Keratinocyte (primary cell): ENCODE measurements at regions not wholly inside any gene's neighbourhood (a gene's known extent, or its start where the extent isn't known, plus 50 kb on each side); places are given as distances from the start of the nearest gene placed in this dataset.
A peak's percentile ranks its signal among the peaks of the same experiment; 100 is the strongest.

Source experiments
- DNase-seq: peaks from one replicate; pipeline ENCODE4 v3.0.0-alpha.2; 2011; ENCODE audit warnings: low read depth, missing footprints, low spot score
- FAIRE-seq: peaks from 2 replicates; lab custom pipeline; 2011; peaks lifted over from hg19 to GRCh38; lab: Jason Lieb, UNC
- H2AFZ ChIP-seq: 2 replicates; pipeline ENCODE4 v1.6.0; 2012; ENCODE audit warnings: low read length, control low read depth, inconsistent platforms; ENCODE audit not compliant: control insufficient read depth
- H3K27ac ChIP-seq: 2 replicates; pipeline ENCODE4 v1.5.1; 2011; ENCODE audit warnings: low read length; ENCODE audit not compliant: control insufficient read depth, insufficient read depth
- H3K27me3 ChIP-seq: 3 replicates; pipeline ENCODE4 v1.6.0; 2011; ENCODE audit warnings: low read length; ENCODE audit not compliant: control insufficient read depth, insufficient read depth; ENCODE audit errors: extremely low read depth
- H3K36me3 ChIP-seq, 2 experiments: 2 replicates in 1 of 2; 3 replicates in 1 of 2; pipeline ENCODE4 v1.5.1; 2011; ENCODE audit warnings: low read length in 2 of 2, mild to moderate bottlenecking in 1 of 2; ENCODE audit not compliant: control insufficient read depth in 2 of 2, insufficient read depth in 2 of 2; ENCODE audit errors: extremely low read depth in 1 of 2
- H3K4me1 ChIP-seq: 3 replicates; pipeline ENCODE4 v1.5.1; 2011; ENCODE audit warnings: low read length; ENCODE audit not compliant: control insufficient read depth, insufficient read depth; ENCODE audit errors: extremely low read depth
- H3K4me2 ChIP-seq: 3 replicates; pipeline ENCODE4 v1.6.0; 2011; ENCODE audit warnings: low read depth, low read length; ENCODE audit not compliant: control insufficient read depth, insufficient read depth; ENCODE audit errors: extremely low read depth
- H3K4me3 ChIP-seq, 3 experiments: fragments of 200-600 bp in 1 of 3; sonication (generic) in 1 of 3; 2 replicates in 2 of 3; 3 replicates in 1 of 3; pipeline ENCODE4 v1.5.1; 2011 to 2016; ENCODE audit warnings: low read length in 3 of 3, mild to moderate bottlenecking in 3 of 3, control low read depth in 2 of 3, inconsistent platforms in 1 of 3, low read depth in 1 of 3, mixed read lengths in 1 of 3, mixed run types in 1 of 3, moderate library complexity in 1 of 3; ENCODE audit not compliant: control insufficient read depth in 2 of 3, insufficient read depth in 2 of 3; ENCODE audit errors: extremely low read depth in 1 of 3
- H3K79me2 ChIP-seq: 2 replicates; pipeline ENCODE4 v1.6.0; 2012; ENCODE audit warnings: low read length; ENCODE audit not compliant: control insufficient read depth, insufficient read depth
- H3K9ac ChIP-seq: 3 replicates; pipeline ENCODE4 v1.6.0; 2011; ENCODE audit warnings: low read length; ENCODE audit not compliant: control insufficient read depth, insufficient read depth; ENCODE audit errors: extremely low read depth
- H3K9me1 ChIP-seq: 3 replicates; pipeline ENCODE4 v1.6.0; 2011; ENCODE audit warnings: low read length; ENCODE audit not compliant: control insufficient read depth, insufficient read depth; ENCODE audit errors: extremely low read depth
- H3K9me3 ChIP-seq: 2 replicates; pipeline ENCODE4 v1.5.1; 2012; ENCODE audit warnings: low read depth, low read length; ENCODE audit not compliant: control insufficient read depth
- H4K20me1 ChIP-seq: 3 replicates; pipeline ENCODE4 v1.6.0; 2011; ENCODE audit warnings: low read length; ENCODE audit not compliant: control insufficient read depth, insufficient read depth; ENCODE audit errors: extremely low read depth
- EZH2 ChIP-seq: IDR thresholded peaks from one replicate; pipeline ENCODE4 v1.6.1; 2012; ENCODE audit warnings: inconsistent platforms, mild to moderate bottlenecking, low read length, moderate library complexity
- dilution Hi-C: fragments of 300-500 bp; cut with MboI; formaldehyde crosslinking; loops from one replicate; pipeline ENCODE4 v1.7.0; 2020; ENCODE audit warnings: low sequenced_read_pairs; ENCODE audit not compliant: extremely low pct_ligation_motif_present
- TF ChIP-seq, protein P1 (sequence below), 3 experiments: IDR thresholded peaks in 1 of 3; conservative IDR thresholded peaks in 1 of 3; optimal IDR thresholded peaks in 1 of 3; 2 replicates in 2 of 3; 3 replicates in 1 of 3; pipeline versions ENCODE3 to v1.5.1; 2011; ENCODE audit warnings: low read length in 3 of 3, mild to moderate bottlenecking in 3 of 3, moderate library complexity in 2 of 3, control low read depth in 1 of 3, inconsistent platforms in 1 of 3; ENCODE audit not compliant: insufficient read depth in 2 of 3; ENCODE audit errors: extremely low read depth in 1 of 3

DNA sequence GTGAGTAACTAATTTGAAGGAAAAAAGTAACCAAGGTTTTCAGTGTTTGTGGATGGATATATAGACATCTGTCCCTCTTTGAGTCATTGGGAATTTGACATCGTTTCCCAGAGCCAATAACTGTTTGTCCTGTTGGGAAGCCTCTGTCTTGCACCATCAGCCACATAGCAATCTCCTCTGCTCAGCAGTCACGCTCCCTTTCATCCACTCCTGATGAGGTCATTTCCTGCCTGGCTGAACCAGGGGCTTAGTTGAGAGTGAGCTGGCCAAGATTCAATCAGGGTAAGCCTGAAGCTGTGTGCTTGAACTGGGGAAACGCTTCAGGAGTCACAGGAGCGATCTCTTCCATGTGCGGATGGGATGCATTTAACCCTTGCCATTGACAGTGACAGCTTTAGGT is 121.5 kb upstream of the FOXQ1 start:
- Histone ChIP-seq H3K79me2 (no peaks in the 10 kb centered on the region), H3K9me1 (no peaks in the 10 kb centered on the region), H4K20me1 (no peaks in the 10 kb centered on the region), H3K27ac (peak overlapping the region; percentile 31), H3K27me3 (no peaks in the 10 kb centered on the region), H3K36me3 (no peaks in the 10 kb centered on the region), H3K4me3 (no peak overlapping the region), H2AFZ (no peak overlapping the region), H3K4me2 (no peak overlapping the region), H3K9me3 (no peaks in the 10 kb centered on the region), H3K9ac (no peak overlapping the region), H3K4me1 (peaks cover 30% of the 10 kb centered on the region)
- no peak for DNase-seq
- FAIRE-seq, result peak; percentile 70
- TF ChIP-seq EZH2, result no peak
- TF ChIP-seq, protein P1, sequence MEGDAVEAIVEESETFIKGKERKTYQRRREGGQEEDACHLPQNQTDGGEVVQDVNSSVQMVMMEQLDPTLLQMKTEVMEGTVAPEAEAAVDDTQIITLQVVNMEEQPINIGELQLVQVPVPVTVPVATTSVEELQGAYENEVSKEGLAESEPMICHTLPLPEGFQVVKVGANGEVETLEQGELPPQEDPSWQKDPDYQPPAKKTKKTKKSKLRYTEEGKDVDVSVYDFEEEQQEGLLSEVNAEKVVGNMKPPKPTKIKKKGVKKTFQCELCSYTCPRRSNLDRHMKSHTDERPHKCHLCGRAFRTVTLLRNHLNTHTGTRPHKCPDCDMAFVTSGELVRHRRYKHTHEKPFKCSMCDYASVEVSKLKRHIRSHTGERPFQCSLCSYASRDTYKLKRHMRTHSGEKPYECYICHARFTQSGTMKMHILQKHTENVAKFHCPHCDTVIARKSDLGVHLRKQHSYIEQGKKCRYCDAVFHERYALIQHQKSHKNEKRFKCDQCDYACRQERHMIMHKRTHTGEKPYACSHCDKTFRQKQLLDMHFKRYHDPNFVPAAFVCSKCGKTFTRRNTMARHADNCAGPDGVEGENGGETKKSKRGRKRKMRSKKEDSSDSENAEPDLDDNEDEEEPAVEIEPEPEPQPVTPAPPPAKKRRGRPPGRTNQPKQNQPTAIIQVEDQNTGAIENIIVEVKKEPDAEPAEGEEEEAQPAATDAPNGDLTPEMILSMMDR (optimal IDR thresholded peaks at IDR 0.05 in 1 of 3, IDR thresholded peaks at IDR 0.05 in 1 of 3, conservative IDR thresholded peaks at IDR 0.05 in 1 of 3; ENCODE audit: extremely low read depth in 1 of 3, insufficient read depth in 2 of 3, low read length in 3 of 3), result no peak
- dilution Hi-C loops, result no loop called here

- Histone ChIP-seq H3K9me1 (no peaks in the 10 kb centered on the region), H3K27ac (no peak overlapping the region), H3K4me3 (no peak overlapping the region), H3K36me3 (no peaks in the 10 kb centered on the region), H3K4me2 (peak overlapping the region; percentile 18), H4K20me1 (no peaks in the 10 kb centered on the region), H3K79me2 (no peaks in the 10 kb centered on the region), H2AFZ (no peak overlapping the region), H3K9ac (no peak overlapping the region), H3K27me3 (no peaks in the 10 kb centered on the region), H3K9me3 (no peaks in the 10 kb centered on the region), H3K4me1 (peaks cover 34% of the 10 kb centered on the region)
- peak; percentile 69 for FAIRE-seq
- dilution Hi-C loops, result no loop called here
- DNase-seq, result no peak
- TF ChIP-seq, protein P1 (optimal IDR thresholded peaks at IDR 0.05 in 1 of 3, IDR thresholded peaks at IDR 0.05 in 1 of 3, conservative IDR thresholded peaks at IDR 0.05 in 1 of 3; ENCODE audit: extremely low read depth in 1 of 3, insufficient read depth in 2 of 3, low read length in 3 of 3), result no peak
These were observed 123.7 kb upstream of the FOXQ1 start for GRCh38 chr6:1188199-1188598.
